Hematopoietic multipotent progenitor cell treated with erythropoietin and hydrocortisone succinate and interleukin-3 and kit ligand, for 8 days (in vitro differentiated cells): ENCODE measurements at regions not wholly inside any gene's neighbourhood (a gene's known extent, or its start where the extent isn't known, plus 50 kb on each side); places are given as distances from the start of the nearest gene placed in this dataset.
"Not testable (repeated sequence)": the region's sequence is repeated elsewhere in the genome, so short reads cannot be mapped to it uniquely, and the experiment has no call there.

Experiments
- DNase-seq: peaks from one replicate; pipeline ENCODE4 v3.0.0-alpha.2; 2015

- DNase-seq, result no peak
Observed at GRCh38 chr6:151154418-151154817, 85.3 kb upstream of the AKAP12 start.

GRCh38 chr6:151155095-151155494, 84.7 kb upstream of the AKAP12 start:
- DNase-seq, result no peak

GRCh38 chr6:151160929-151161757, 78.6 kb upstream of the AKAP12 start:
- no peak for DNase-seq

- DNase-seq, result no peak
Observed at GRCh38 chr6:151164383-151164782, 75.4 kb upstream of the AKAP12 start.

GRCh38 chr6:151166180-151166579, 73.6 kb upstream of the AKAP12 start:
- no peak for DNase-seq

GRCh38 chr6:151167034-151167433, 72.7 kb upstream of the AKAP12 start:
- DNase-seq, result no peak

GRCh38 chr6:151170622-151171246, 69.0 kb upstream of the AKAP12 start:
- no peak for DNase-seq

- no peak for DNase-seq
Observed at GRCh38 chr6:151172751-151173150, 67.0 kb upstream of the AKAP12 start.

- no peak for DNase-seq
Observed at GRCh38 chr6:151175662-151176445, 63.9 kb upstream of the AKAP12 start.

GRCh38 chr6:151176911-151177770, 62.6 kb upstream of the AKAP12 start:
- no peak for DNase-seq

- no peak for DNase-seq
Observed at GRCh38 chr6:151178373-151178772, 61.4 kb upstream of the AKAP12 start.

GRCh38 chr6:151179321-151179720, 60.4 kb upstream of the AKAP12 start:
- no peak for DNase-seq

- DNase-seq, result peak; percentile 20
Observed at GRCh38 chr6:151180330-151181048, 59.3 kb upstream of the AKAP12 start.

GRCh38 chr6:151181706-151182363, 57.9 kb upstream of the AKAP12 start:
- no peak for DNase-seq

GRCh38 chr6:151182958-151183357, 56.8 kb upstream of the AKAP12 start:
- not testable (repeated sequence) for DNase-seq

- DNase-seq, result no peak
Observed at GRCh38 chr6:151185148-151185547, 54.6 kb upstream of the AKAP12 start.

GRCh38 chr6:151186306-151186705, 53.5 kb upstream of the AKAP12 start:
- no peak for DNase-seq

GRCh38 chr6:151186804-151187330, 52.9 kb upstream of the AKAP12 start:
- no peak for DNase-seq
